IMR-90 (cell line): ENCODE measurements at regions not wholly inside any gene's neighbourhood (a gene's known extent, or its start where the extent isn't known, plus 50 kb on each side); places are given as distances from the start of the nearest gene placed in this dataset.

Experiments used
- ATAC-seq: fragments of 200-7000 bp; cut with Tn5 transposase; 2 replicates; pipeline ENCODE4 v1.9.1; 2020; ENCODE audit warnings: low read depth, mild to moderate bottlenecking, moderate library complexity
- BruUV-seq: library from RNA; stranded (reverse); fragments of 400-500 nt; replicated peaks from 2 replicates; lab custom pipeline; 2021; lab: Mats Ljungman, UMichigan
- CTCF ChIA-PET: fragments of 300-600 bp; formaldehyde crosslinking; extraction: SDS; loops from one replicate; lab custom pipeline; 2021; ENCODE audit warnings: antibody characterized with exemption; lab: Yijun Ruan, JAX
- POLR2A ChIA-PET: fragments of 300-600 bp; sonication (Branson Sonifier 250); formaldehyde crosslinking; loops from one replicate; lab custom pipeline; 2022; ENCODE audit warnings: antibody characterized with exemption; ENCODE audit not compliant: unreplicated experiment; lab: Charles Lee
- DNase-seq: peaks from one replicate; pipeline ENCODE4 v3.0.0; 2013
- H2AFZ ChIP-seq: replicated peaks from 2 replicates; pipeline ENCODE3; 2013; ENCODE audit warnings: low read length, mild to moderate bottlenecking; ENCODE audit not compliant: poor library complexity
- H2AK5ac ChIP-seq: 2 replicates; pipeline ENCODE4 v1.6.1; 2013; ENCODE audit warnings: low read depth, low read length, inconsistent platforms
- H2AK9ac ChIP-seq: replicated peaks from 2 replicates; pipeline ENCODE3; 2013; ENCODE audit warnings: mild to moderate bottlenecking, low read depth, low read length, moderate library complexity; ENCODE audit not compliant: poor library complexity
- H2BK120ac ChIP-seq: 2 replicates; pipeline ENCODE4 v1.6.1; 2013; ENCODE audit warnings: low read depth, low read length, inconsistent platforms
- H2BK15ac ChIP-seq: 3 replicates; pipeline ENCODE4 v1.6.1; 2013; ENCODE audit warnings: low read depth, low read length, inconsistent platforms
- H2BK20ac ChIP-seq: 2 replicates; pipeline ENCODE4 v1.6.1; 2013; ENCODE audit warnings: low read depth, mild to moderate bottlenecking, inconsistent platforms, low read length, moderate library complexity
- H2BK5ac ChIP-seq: 2 replicates; pipeline ENCODE4 v1.6.1; 2013; ENCODE audit warnings: mild to moderate bottlenecking, low read depth, low read length, inconsistent platforms; ENCODE audit not compliant: poor library complexity, severe bottlenecking
- H3K14ac ChIP-seq: replicated peaks from 2 replicates; pipeline ENCODE4 v1.6.1; 2013; ENCODE audit warnings: low read depth, low read length, inconsistent platforms
- H3K18ac ChIP-seq: 2 replicates; pipeline ENCODE4 v1.6.1; 2013; ENCODE audit warnings: low read depth, low read length, control low read depth
- H3K23ac ChIP-seq: 2 replicates; pipeline ENCODE4 v1.6.1; 2013; ENCODE audit warnings: low read depth, low read length, inconsistent platforms
- H3K27ac ChIP-seq: 2 replicates; pipeline ENCODE4 v1.5.1; 2013; ENCODE audit warnings: mild to moderate bottlenecking, control low read depth, low read length; ENCODE audit not compliant: insufficient read depth
- H3K27me3 ChIP-seq: 2 replicates; pipeline ENCODE4 v1.6.1; 2013; ENCODE audit warnings: low read length; ENCODE audit not compliant: control insufficient read depth, insufficient read depth
- H3K36me3 ChIP-seq: 2 replicates; pipeline ENCODE4 v1.6.1; 2013; ENCODE audit warnings: low read length, mixed read lengths; ENCODE audit not compliant: control insufficient read depth, insufficient read depth
- H3K4ac ChIP-seq: 2 replicates; pipeline ENCODE4 v1.6.1; 2013; ENCODE audit warnings: low read depth, low read length, inconsistent platforms
- H3K4me1 ChIP-seq: 2 replicates; pipeline ENCODE4 v1.6.1; 2013; ENCODE audit warnings: low read length, mixed read lengths; ENCODE audit not compliant: control insufficient read depth, insufficient read depth
- H3K4me2 ChIP-seq: 2 replicates; pipeline ENCODE4 v1.6.1; 2013; ENCODE audit warnings: low read depth, mild to moderate bottlenecking, control low read depth, low read length, moderate library complexity
- H3K4me3 ChIP-seq: 2 replicates; pipeline ENCODE4 v1.5.1; 2013; ENCODE audit warnings: low read depth, mild to moderate bottlenecking, control low read depth, low read length, moderate library complexity; ENCODE audit not compliant: insufficient read depth
- H3K56ac ChIP-seq: 2 replicates; pipeline ENCODE4 v1.6.1; 2013; ENCODE audit warnings: low read length, inconsistent platforms; ENCODE audit not compliant: insufficient read depth; ENCODE audit errors: extremely low read depth
- H3K79me1 ChIP-seq, 2 experiments: 2 replicates each; pipeline ENCODE4 v1.6.1; 2013; ENCODE audit warnings: low read length in 2 of 2, inconsistent platforms in 1 of 2, low read depth in 1 of 2
- H3K9ac ChIP-seq: 2 replicates; pipeline ENCODE4 v1.6.1; 2013; ENCODE audit warnings: low read depth, low read length, control low read depth
- H3K9me1 ChIP-seq: 2 replicates; pipeline ENCODE4 v1.6.1; 2013; ENCODE audit warnings: low read length, inconsistent platforms; ENCODE audit not compliant: insufficient read depth
- H3K9me3 ChIP-seq: 2 replicates; pipeline ENCODE4 v1.6.1; 2013; ENCODE audit warnings: low read length; ENCODE audit not compliant: control insufficient read depth, insufficient read depth
- H4K20me1 ChIP-seq: 2 replicates; pipeline ENCODE4 v1.6.1; 2013; ENCODE audit warnings: low read length, inconsistent platforms; ENCODE audit not compliant: insufficient read depth
- H4K5ac ChIP-seq: 2 replicates; pipeline ENCODE4 v1.6.1; 2013; ENCODE audit warnings: mild to moderate bottlenecking, low read depth, low read length, control low read depth
- H4K8ac ChIP-seq, 2 experiments: 2 replicates each; pipeline ENCODE4 v1.6.1; 2013; ENCODE audit warnings: low read depth in 2 of 2, low read length in 2 of 2, control low read depth in 1 of 2, inconsistent platforms in 1 of 2
- H4K91ac ChIP-seq: 2 replicates; pipeline ENCODE4 v1.6.1; 2013; ENCODE audit warnings: low read depth, low read length, inconsistent platforms; ENCODE audit not compliant: insufficient read depth
- BHLHE40 ChIP-seq: fragments of 150-350 bp; IDR thresholded peaks from 2 replicates; pipeline ENCODE4 v1.6.1; 2016; ENCODE audit warnings: mild to moderate bottlenecking, low read depth, low read length
- CEBPB ChIP-seq: IDR thresholded peaks from 2 replicates; pipeline ENCODE4 v1.6.1; 2012; ENCODE audit warnings: low read depth, low read length, improper control_type of control experiment
- CHD1 ChIP-seq: IDR thresholded peaks from 2 replicates; pipeline ENCODE4 v1.6.1; 2012; ENCODE audit warnings: low read depth, low read length, improper control_type of control experiment
- CTCF ChIP-seq: conservative IDR thresholded peaks from 2 replicates; pipeline ENCODE4 v1.5.1; 2012; ENCODE audit warnings: mild to moderate bottlenecking, low read depth, low read length, improper control_type of control experiment
- ELK1 ChIP-seq: fragments of 150-350 bp; IDR thresholded peaks from 2 replicates; pipeline ENCODE4 v1.6.1; 2016; ENCODE audit warnings: low read depth, mild to moderate bottlenecking, low read length, moderate library complexity, borderline replicate concordance
- FOS ChIP-seq: fragments of 150-350 bp; IDR thresholded peaks from 2 replicates; pipeline ENCODE4 v1.6.1; 2016; ENCODE audit warnings: low read depth, low read length
- MAFK ChIP-seq: IDR thresholded peaks from 2 replicates; pipeline ENCODE4 v1.6.1; 2012; ENCODE audit warnings: low read depth, low read length, improper control_type of control experiment
- MAZ ChIP-seq: IDR thresholded peaks from 2 replicates; pipeline ENCODE4 v1.6.1; 2012; ENCODE audit warnings: low read depth, mild to moderate bottlenecking, low read length, improper control_type of control experiment, moderate library complexity, borderline replicate concordance
- MXI1 ChIP-seq: IDR thresholded peaks from 2 replicates; pipeline ENCODE4 v1.6.1; 2012; ENCODE audit warnings: low read depth, mild to moderate bottlenecking, low read length, moderate library complexity, borderline replicate concordance
- NFE2L2 ChIP-seq: fragments of 150-350 bp; IDR thresholded peaks from 2 replicates; pipeline ENCODE4 v1.6.1; 2016; ENCODE audit warnings: low read depth, mild to moderate bottlenecking, low read length
- POLR2A ChIP-seq: IDR thresholded peaks from 2 replicates; pipeline ENCODE4 v1.6.1; 2012; ENCODE audit warnings: mild to moderate bottlenecking, low read depth, low read length
- RAD21 ChIP-seq: IDR thresholded peaks from 2 replicates; pipeline ENCODE4 v1.6.1; 2012; ENCODE audit warnings: low read length, improper control_type of control experiment
- RCOR1 ChIP-seq: IDR thresholded peaks from 2 replicates; pipeline ENCODE4 v1.6.1; 2012; ENCODE audit warnings: mild to moderate bottlenecking, low read length, improper control_type of control experiment; ENCODE audit not compliant: insufficient replicate concordance
- RFX5 ChIP-seq: IDR thresholded peaks from 2 replicates; pipeline ENCODE4 v1.8.0; 2012; ENCODE audit warnings: low read depth, mild to moderate bottlenecking, low read length, moderate library complexity
- SMC3 ChIP-seq: fragments of 150-350 bp; IDR thresholded peaks from 2 replicates; pipeline ENCODE4 v1.6.1; 2016; ENCODE audit warnings: low read depth, mild to moderate bottlenecking, antibody characterized with exemption, low read length, moderate library complexity
- USF2 ChIP-seq: fragments of 150-350 bp; IDR thresholded peaks from 2 replicates; pipeline ENCODE4 v1.6.1; 2017; ENCODE audit warnings: mild to moderate bottlenecking, antibody characterized with exemption, low read length, low read depth
- WGBS, 2 experiments: methylation state at CpG; one replicate each; pipeline versions ENCODE4 v1.1.5 to v1.1.7; 2013; ENCODE audit warnings: missing lambda C conversion rate in 2 of 2; ENCODE audit not compliant: insufficient read length in 1 of 2; ENCODE audit errors: extremely low coverage in 2 of 2; 5-methylcytosine and 5-hydroxymethylcytosine counted together
- dilution Hi-C: fragments of 300-500 bp; cut with HindIII; formaldehyde crosslinking; loops from one replicate; pipeline ENCODE4 v1.14.3; 2018; ENCODE audit warnings: low sequenced_read_pairs; ENCODE audit not compliant: unreplicated experiment
- in situ Hi-C: fragments of 300-500 bp; cut with MboI; formaldehyde crosslinking; loops from 3 replicates; pipeline ENCODE4 v1.14.3; 2019; ENCODE audit warnings: low sequenced_read_pairs, inconsistent platforms, mixed read lengths
- intact Hi-C: fragments of 100-400 bp; cut with micrococcal nuclease; formaldehyde crosslinking; loops from 2 replicates; pipeline ENCODE4 v1.10.0; 2022

- no peak overlapping the region for H3K27ac ChIP-seq
- H3K4ac ChIP-seq, result no peak overlapping the region
- TF ChIP-seq POLR2A, result no peak
- TF ChIP-seq ELK1, result no peak
- TF ChIP-seq NFE2L2, result no peak
- TF ChIP-seq RFX5, result no peak
- TF ChIP-seq BHLHE40, result no peak
- no peak for TF ChIP-seq RAD21
- no peak for TF ChIP-seq MAZ
- no peak for TF ChIP-seq FOS
- TF ChIP-seq USF2, result no peak
- no peak for TF ChIP-seq SMC3
- TF ChIP-seq CEBPB, result no peak
- TF ChIP-seq MAFK, result no peak
- TF ChIP-seq CHD1, result no peak
- TF ChIP-seq CTCF, result no peak
- TF ChIP-seq MXI1, result no peak
- TF ChIP-seq RCOR1, result no peak
- no peak overlapping the region for H4K5ac ChIP-seq
- H3K56ac ChIP-seq, result no peak overlapping the region
- H3K4me2 ChIP-seq, result no peak overlapping the region
- no peak overlapping the region for H3K14ac ChIP-seq
- H3K18ac ChIP-seq, result no peak overlapping the region
- dilution Hi-C loops, result no loop called here
- H3K79me1 ChIP-seq, result no peaks in the 10 kb centered on the region
- no peak overlapping the region for H2BK5ac ChIP-seq
- no peak overlapping the region for H4K8ac ChIP-seq
- H2BK15ac ChIP-seq, result no peak overlapping the region
- no peak overlapping the region for H2BK20ac ChIP-seq
- H3K23ac ChIP-seq, result no peak overlapping the region
- no peak overlapping the region for H3K4me3 ChIP-seq
- ChIA-PET CTCF (interaction anchor here (0.7 kb wide), 1 partner anchor 46 kb away, joined by 6 read pairs; no protein-coding TSS in a partner anchor), POLR2A (no interaction called here)
- no peak overlapping the region for H3K9ac ChIP-seq
- no peaks in the 10 kb centered on the region for H3K36me3 ChIP-seq
- no peaks in the 10 kb centered on the region for H3K27me3 ChIP-seq
- no peak overlapping the region for H2AFZ ChIP-seq
- no peak overlapping the region for H2AK5ac ChIP-seq
- intact Hi-C loops, result no loop called here
- no peaks in the 10 kb centered on the region for H3K4me1 ChIP-seq
- H2BK120ac ChIP-seq, result no peak overlapping the region
- DNase-seq, result no peak
- WGBS, 2 experiments, result no CpG with 5 or more reads among the region's 5 CpGs
- no peak for ATAC-seq
- in situ Hi-C loops, result no loop called here
- H3K9me3 ChIP-seq, result no peaks in the 10 kb centered on the region
- H2AK9ac ChIP-seq, result no peak overlapping the region
- no peaks in the 10 kb centered on the region for H4K20me1 ChIP-seq
- H4K91ac ChIP-seq, result no peak overlapping the region
- H3K9me1 ChIP-seq, result no peaks in the 10 kb centered on the region
- no TSS peak for BruUV-seq
Measured at GRCh38 chr1:72705921-72706320, 423.6 kb upstream of the NEGR1 start.
